Sigmoid colon (tissue), 6 donors: ENCODE measurements at regions not wholly inside any gene's neighbourhood (a gene's known extent, or its start where the extent isn't known, plus 50 kb on each side); places are given as distances from the start of the nearest gene placed in this dataset.

Experiments
- DNase-seq: peaks from one replicate; pipeline ENCODE4 v3.0.0-alpha.2; 2019
- H3K27ac ChIP-seq, 4 donors: fragments of 200-600 bp; sonication (generic); one replicate each; pipeline ENCODE4 v1.5.1; 2016 to 2019; ENCODE audit warnings: mild to moderate bottlenecking in 1 of 4
- H3K27me3 ChIP-seq, 3 donors: fragments of 200-600 bp; sonication (generic); one replicate each; pipeline ENCODE4 v1.5.1; 2019; ENCODE audit warnings: mild to moderate bottlenecking in 1 of 3
- H3K36me3 ChIP-seq, 4 donors: fragments of 200-600 bp; sonication (generic); one replicate each; pipeline ENCODE4 v1.5.1; 2016 to 2019
- H3K4me1 ChIP-seq, 4 donors: fragments of 200-600 bp; sonication (generic); one replicate each; pipeline ENCODE4 v1.5.1; 2017 to 2019
- H3K4me3 ChIP-seq, 4 donors: fragments of 200-600 bp; sonication (generic); one replicate each; pipeline ENCODE4 v1.5.1; 2017 to 2019; ENCODE audit warnings: mild to moderate bottlenecking in 2 of 4, moderate library complexity in 1 of 4
- H3K9me3 ChIP-seq, 4 donors: fragments of 200-600 bp in 3 of 4; sonication (generic) in 3 of 4; one replicate each; pipeline versions ENCODE4 v1.5.1 to v1.6.1; 2013 to 2019
- CTCF ChIP-seq, 4 experiments: fragments of 450-650 bp in 3 of 4; fragments of 200-600 bp in 1 of 4; IDR thresholded peaks; one replicate each; pipeline ENCODE4 v1.5.1; 2016 to 2019; ENCODE audit warnings: antibody characterized with exemption in 4 of 4, mild to moderate bottlenecking in 3 of 4, moderate library complexity in 2 of 4
- EP300 ChIP-seq, 4 donors: sonication (generic); formaldehyde crosslinking; IDR thresholded peaks; one replicate each; pipeline ENCODE4 v1.6.1; 2017; ENCODE audit warnings: antibody characterized with exemption in 4 of 4
- POLR2A ChIP-seq, 2 donors: fragments of 450-650 bp; IDR thresholded peaks; one replicate each; pipeline ENCODE4 v1.6.1; 2016; ENCODE audit warnings: antibody characterized with exemption in 2 of 2, mild to moderate bottlenecking in 2 of 2, moderate library complexity in 2 of 2
- POLR2AphosphoS5 ChIP-seq, 4 donors: sonication (generic); formaldehyde crosslinking; IDR thresholded peaks; one replicate each; pipeline ENCODE4 v1.6.1; 2017; ENCODE audit warnings: antibody characterized with exemption in 4 of 4
- WGBS, 2 donors: extraction: QIAGEN DNeasy Blood & Tissue Kit; methylation state at CpG; one replicate each; pipeline ENCODE4 v1.1.7; 2013; 5-methylcytosine and 5-hydroxymethylcytosine counted together
- intact Hi-C: fragments of 100-400 bp; cut with DNase I; formaldehyde crosslinking; loops from one replicate; pipeline ENCODE4 v1.15.1; 2023
- donor health status: healthy with polysubstance abuse.
- donor health status: healthy.

DNA sequence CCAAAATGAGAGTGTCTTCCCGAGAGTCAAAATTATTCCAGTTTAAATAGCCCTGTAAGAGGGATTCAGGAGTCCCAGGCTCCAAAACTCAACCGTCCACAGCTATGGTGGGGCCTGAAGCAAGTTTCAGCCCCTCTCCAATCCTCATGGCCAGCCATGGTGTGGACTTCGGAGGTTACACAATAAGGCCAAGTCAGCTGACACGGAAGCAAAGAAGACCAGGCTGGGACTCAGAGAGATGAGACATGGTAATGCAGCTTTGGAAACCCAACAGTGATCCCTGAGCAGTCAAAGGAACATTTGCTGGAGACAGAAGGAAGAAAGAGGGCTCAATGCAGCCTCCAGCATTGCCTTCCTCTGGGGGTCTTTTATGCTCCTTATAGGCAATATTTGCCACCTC is 324.6 kb upstream of the TLE3 start:
- Histone ChIP-seq H3K36me3 (no peaks in the 10 kb centered on the region), H3K27ac (no peak overlapping the region), H3K4me3 (no peak overlapping the region), H3K4me1 (no peaks in the 10 kb centered on the region), H3K9me3 (no peaks in the 10 kb centered on the region), H3K27me3 (no peaks in the 10 kb centered on the region)
- WGBS, 2 donors, result 90 to 92% methylated on average over 4 of the region's 4 CpGs
- TF ChIP-seq EP300 (IDR thresholded peaks at IDR 0.05), result no peak
- TF ChIP-seq POLR2AphosphoS5 (IDR thresholded peaks at IDR 0.05), result no peak
- TF ChIP-seq POLR2A (IDR thresholded peaks at IDR 0.05), result no peak
- TF ChIP-seq CTCF (IDR thresholded peaks at IDR 0.05), result no peak
- intact Hi-C loops, result no loop called here
- no peak for DNase-seq

DNA sequence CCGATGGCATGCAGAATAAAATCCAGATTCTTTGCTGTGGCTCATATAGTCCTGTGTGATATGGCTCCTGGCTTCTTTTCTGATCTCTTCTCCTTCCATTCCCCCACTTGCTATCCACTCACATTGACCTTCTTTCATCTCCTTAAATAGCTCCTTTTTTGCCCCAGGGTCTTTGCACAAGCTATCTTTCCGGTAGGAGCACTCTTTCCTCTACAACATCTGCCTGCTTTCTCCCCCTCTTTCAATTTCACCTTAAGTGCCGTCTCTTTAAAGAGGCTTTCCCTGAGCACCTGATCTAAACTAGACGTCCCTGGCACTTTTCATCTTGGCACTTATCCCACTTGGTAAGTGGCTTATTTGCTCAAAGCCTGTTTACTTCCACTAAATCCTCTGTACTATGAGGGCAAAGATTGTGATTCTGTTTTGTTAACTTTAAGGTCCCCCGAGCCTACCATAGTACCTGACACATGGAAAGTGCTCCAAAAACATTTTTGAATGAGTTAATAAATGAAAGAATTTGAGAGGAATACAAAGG is 323.3 kb upstream of the TLE3 start:
- intact Hi-C loops, result no loop called here
- 22 to 63% methylated on average over 5 of the region's 5 CpGs for WGBS, 2 donors

GRCh38 chr15:70420086-70420947 is 322.6 kb upstream of the TLE3 start:
- Histone ChIP-seq H3K36me3 (no peaks in the 10 kb centered on the region), H3K27me3 (no peaks in the 10 kb centered on the region), H3K4me1 (no peaks in the 10 kb centered on the region), H3K9me3 (no peaks in the 10 kb centered on the region), H3K4me3 (no peak overlapping the region), H3K27ac (no peak overlapping the region)
- no peak for DNase-seq
- intact Hi-C loops, result no loop called here
- no peak for TF ChIP-seq EP300 (IDR thresholded peaks at IDR 0.05)
- no peak for TF ChIP-seq POLR2AphosphoS5 (IDR thresholded peaks at IDR 0.05)
- no peak for TF ChIP-seq POLR2A (IDR thresholded peaks at IDR 0.05)
- no peak for TF ChIP-seq CTCF (IDR thresholded peaks at IDR 0.05)
- WGBS, 2 donors, result 51 to 72% methylated on average over 4 of the region's 4 CpGs

More for the DNA sequence above, 323.3 kb upstream of the TLE3 start:
- no peaks in the 10 kb centered on the region for H3K9me3 ChIP-seq
- no peaks in the 10 kb centered on the region for H3K4me1 ChIP-seq
- no peak overlapping the region for H3K4me3 ChIP-seq
- H3K27ac ChIP-seq, result no peak overlapping the region
- no peak for DNase-seq
- H3K27me3 ChIP-seq, result no peaks in the 10 kb centered on the region
- H3K36me3 ChIP-seq, result no peaks in the 10 kb centered on the region
- TF ChIP-seq POLR2A (IDR thresholded peaks at IDR 0.05) (no peak), EP300 (IDR thresholded peaks at IDR 0.05) (no peak)

DNA sequence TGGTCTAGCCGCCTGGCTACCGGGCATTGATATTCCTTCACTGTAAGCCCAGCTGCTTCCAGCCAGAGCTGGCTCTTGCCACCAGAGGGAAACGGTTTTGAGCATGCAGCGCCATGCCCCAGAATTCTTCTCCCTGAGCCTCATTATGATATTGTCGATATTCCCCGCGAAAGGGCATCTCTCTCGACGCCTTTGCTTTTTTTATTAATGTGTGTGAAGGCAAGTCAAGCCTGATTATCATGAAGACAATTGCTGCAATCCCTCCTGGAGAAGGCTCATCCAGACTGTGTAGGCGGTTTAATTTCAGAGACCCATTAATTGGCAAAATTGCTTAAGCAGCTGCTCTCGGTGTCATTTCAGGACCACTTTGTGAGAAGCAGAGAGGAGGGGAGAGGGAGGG is 321.2 kb upstream of the TLE3 start:
- Histone ChIP-seq H3K4me1 (no peaks in the 10 kb centered on the region), H3K27me3 (no peaks in the 10 kb centered on the region), H3K27ac (no peak overlapping the region), H3K4me3 (no peak overlapping the region), H3K9me3 (no peaks in the 10 kb centered on the region), H3K36me3 (no peaks in the 10 kb centered on the region)
- no peak for DNase-seq
- WGBS, 2 donors, result 87 to 89% methylated on average over 11 of the region's 11 CpGs
- TF ChIP-seq CTCF (IDR thresholded peaks at IDR 0.05), result no peak
- no peak for TF ChIP-seq EP300 (IDR thresholded peaks at IDR 0.05)
- TF ChIP-seq POLR2A (IDR thresholded peaks at IDR 0.05), result no peak
- TF ChIP-seq POLR2AphosphoS5 (IDR thresholded peaks at IDR 0.05), result no peak
- intact Hi-C loops, result no loop called here

- Histone ChIP-seq H3K4me3 (no peak overlapping the region), H3K9me3 (no peaks in the 10 kb centered on the region), H3K36me3 (no peaks in the 10 kb centered on the region), H3K4me1 (no peaks in the 10 kb centered on the region), H3K27me3 (no peaks in the 10 kb centered on the region), H3K27ac (no peak overlapping the region)
- 90% methylated on average over 6 of the region's 6 CpGs for WGBS, 2 donors
- intact Hi-C loops, result no loop called here
- TF ChIP-seq POLR2A (IDR thresholded peaks at IDR 0.05) (no peak), CTCF (IDR thresholded peaks at IDR 0.05) (no peak), POLR2AphosphoS5 (IDR thresholded peaks at IDR 0.05) (no peak), EP300 (IDR thresholded peaks at IDR 0.05) (no peak)
- DNase-seq, result no peak
Observed at GRCh38 chr15:70417535-70417934, 319.8 kb upstream of the TLE3 start.
